Mesenchymal stem cell (in vitro differentiated cells and primary cell): ENCODE measurements at regions not wholly inside any gene's neighbourhood (a gene's known extent, or its start where the extent isn't known, plus 50 kb on each side); places are given as distances from the start of the nearest gene placed in this dataset.

Experiments
- DNase-seq: peaks from one replicate; pipeline ENCODE4 v3.0.0-alpha.2; 2013
- H2AFZ ChIP-seq: one replicate; pipeline ENCODE4 v1.6.1; 2013; ENCODE audit warnings: low read depth, mild to moderate bottlenecking, control low read depth, inconsistent platforms, low read length, moderate library complexity
- H2AK5ac ChIP-seq: 2 replicates; pipeline ENCODE4 v1.6.1; 2013; ENCODE audit warnings: low read length, moderate library complexity, mild to moderate bottlenecking, inconsistent platforms; ENCODE audit not compliant: severe bottlenecking
- H2BK120ac ChIP-seq: one replicate; pipeline ENCODE4 v1.6.1; 2013; ENCODE audit warnings: low read depth, mild to moderate bottlenecking, inconsistent platforms, low read length, moderate library complexity
- H2BK12ac ChIP-seq, 2 experiments: one replicate each; pipeline ENCODE4 v1.6.1; 2013; ENCODE audit warnings: inconsistent platforms in 2 of 2, low read length in 2 of 2, mild to moderate bottlenecking in 2 of 2, moderate library complexity in 2 of 2, control low read depth in 1 of 2
- H2BK15ac ChIP-seq: one replicate; pipeline ENCODE4 v1.6.1; 2013; ENCODE audit warnings: mild to moderate bottlenecking, low read depth, inconsistent platforms; ENCODE audit not compliant: poor library complexity, severe bottlenecking
- H2BK5ac ChIP-seq: 2 replicates; pipeline ENCODE4 v1.6.1; 2013; ENCODE audit warnings: low read depth, mild to moderate bottlenecking, low read length, control low read depth, inconsistent platforms; ENCODE audit not compliant: poor library complexity, severe bottlenecking
- H3K14ac ChIP-seq, 2 experiments: one replicate each; pipeline ENCODE4 v1.6.1; 2013; ENCODE audit warnings: inconsistent platforms in 2 of 2, low read length in 2 of 2, control low read depth in 1 of 2, mild to moderate bottlenecking in 1 of 2, moderate library complexity in 1 of 2
- H3K18ac ChIP-seq, 2 experiments: one replicate each; pipeline ENCODE4 v1.6.1; 2013; ENCODE audit warnings: inconsistent platforms in 2 of 2, low read length in 2 of 2, control low read depth in 1 of 2, low read depth in 1 of 2, mild to moderate bottlenecking in 1 of 2
- H3K23ac ChIP-seq, 2 experiments: one replicate each; pipeline ENCODE4 v1.6.1; 2013; ENCODE audit warnings: inconsistent platforms in 2 of 2, low read length in 2 of 2, mild to moderate bottlenecking in 2 of 2, moderate library complexity in 2 of 2, control low read depth in 1 of 2
- H3K27ac ChIP-seq: 2 replicates; pipeline ENCODE4 v1.5.1; 2013; ENCODE audit warnings: mild to moderate bottlenecking, moderate library complexity, low read length, control low read depth, inconsistent platforms; ENCODE audit not compliant: poor library complexity, severe bottlenecking
- H3K27me3 ChIP-seq, 2 experiments: 2 replicates each; pipeline versions ENCODE4 v1.6.1 to v1.7.0; 2013; ENCODE audit warnings: low read length in 2 of 2, mild to moderate bottlenecking in 2 of 2, moderate library complexity in 2 of 2, control low read depth in 1 of 2, inconsistent platforms in 1 of 2; ENCODE audit not compliant: control insufficient read depth in 1 of 2, insufficient read depth in 1 of 2
- H3K36me3 ChIP-seq, 2 experiments: 2 replicates each; pipeline versions ENCODE4 v1.6.1 to v1.7.0; 2013; ENCODE audit warnings: low read length in 2 of 2, control low read depth in 1 of 2, inconsistent platforms in 1 of 2, low read depth in 1 of 2, mild to moderate bottlenecking in 1 of 2; ENCODE audit not compliant: insufficient read depth in 2 of 2, control insufficient read depth in 1 of 2
- H3K4ac ChIP-seq, 2 experiments: one replicate each; pipeline ENCODE4 v1.6.1; 2013; ENCODE audit warnings: inconsistent platforms in 2 of 2, low read length in 2 of 2, mild to moderate bottlenecking in 2 of 2, moderate library complexity in 2 of 2, control low read depth in 1 of 2, low read depth in 1 of 2
- H3K4me1 ChIP-seq: 2 replicates; pipeline ENCODE4 v1.6.1; 2013; ENCODE audit warnings: low read depth, low read length, control low read depth; ENCODE audit not compliant: control insufficient read depth, insufficient read depth
- H3K4me2 ChIP-seq: 2 replicates; pipeline ENCODE4 v1.6.1; 2013; ENCODE audit warnings: low read length, mild to moderate bottlenecking, inconsistent platforms; ENCODE audit not compliant: poor library complexity, severe bottlenecking
- H3K4me3 ChIP-seq, 2 experiments: 2 replicates each; pipeline versions ENCODE4 v1.5.1 to v1.7.0; 2013; ENCODE audit warnings: low read length in 2 of 2, mild to moderate bottlenecking in 2 of 2, control low read depth in 1 of 2, low read depth in 1 of 2; ENCODE audit not compliant: insufficient read depth in 1 of 2
- H3K79me1 ChIP-seq: replicated peaks from 2 replicates; pipeline ENCODE4 v1.6.1; 2013; ENCODE audit warnings: mild to moderate bottlenecking, control low read depth, low read length, inconsistent platforms; ENCODE audit not compliant: poor library complexity, severe bottlenecking
- H3K9ac ChIP-seq: 2 replicates; pipeline ENCODE4 v1.7.0; 2013; ENCODE audit warnings: mild to moderate bottlenecking, low read length, moderate library complexity
- H3K9me3 ChIP-seq: 2 replicates; pipeline ENCODE4 v1.7.0; 2013; ENCODE audit warnings: mild to moderate bottlenecking, low read length; ENCODE audit not compliant: control insufficient read depth
- H4K8ac ChIP-seq: one replicate; pipeline ENCODE4 v1.6.1; 2013; ENCODE audit warnings: inconsistent platforms, mild to moderate bottlenecking, low read length, moderate library complexity
- H4K91ac ChIP-seq: one replicate; pipeline ENCODE4 v1.6.1; 2013; ENCODE audit warnings: mild to moderate bottlenecking, low read length, inconsistent platforms
- WGBS: methylation state at CpG from one replicate; pipeline ENCODE4 v1.1.7; 2013; ENCODE audit warnings: mixed read lengths; 5-methylcytosine and 5-hydroxymethylcytosine counted together

GRCh38 chr10:121340271-121340831 lies 257.9 kb downstream of the FGFR2 start:
- no peak overlapping the region for H2BK120ac ChIP-seq
- H2AFZ ChIP-seq, result no peak overlapping the region
- no peak overlapping the region for H3K27ac ChIP-seq
- H4K8ac ChIP-seq, result no peak overlapping the region
- H3K36me3 ChIP-seq, result no peaks in the 10 kb centered on the region
- no peaks in the 10 kb centered on the region for H3K79me1 ChIP-seq
- WGBS, result 22% methylated on average over 4 of the region's 7 CpGs
- H3K4ac ChIP-seq, result no peak overlapping the region
- H3K9me3 ChIP-seq, result peaks cover 8% of the 10 kb centered on the region
- no peak overlapping the region for H3K4me2 ChIP-seq
- H3K27me3 ChIP-seq, result no peaks in the 10 kb centered on the region
- no peak overlapping the region for H2AK5ac ChIP-seq
- no peak overlapping the region for H2BK5ac ChIP-seq
- no peak overlapping the region for H2BK12ac ChIP-seq
- H3K9ac ChIP-seq, result no peak overlapping the region
- no peak overlapping the region for H3K4me3 ChIP-seq
- H3K4me1 ChIP-seq, result no peaks in the 10 kb centered on the region
- H3K18ac ChIP-seq, result no peak overlapping the region
- H4K91ac ChIP-seq, result no peak overlapping the region
- H3K14ac ChIP-seq, result no peak overlapping the region
- H3K23ac ChIP-seq, result no peak overlapping the region
- no peak for DNase-seq
- no peak overlapping the region for H2BK15ac ChIP-seq

- no peak overlapping the region for H3K23ac ChIP-seq
- no peak overlapping the region for H4K8ac ChIP-seq
- no peaks in the 10 kb centered on the region for H3K79me1 ChIP-seq
- no peak overlapping the region for H2BK120ac ChIP-seq
- no peak overlapping the region for H3K14ac ChIP-seq
- H3K4me2 ChIP-seq, result no peak overlapping the region
- no peak overlapping the region for H3K4me3 ChIP-seq
- H3K9me3 ChIP-seq, result peaks cover 6% of the 10 kb centered on the region
- no peaks in the 10 kb centered on the region for H3K36me3 ChIP-seq
- no peaks in the 10 kb centered on the region for H3K27me3 ChIP-seq
- 89% methylated on average over 5 of the region's 5 CpGs for WGBS
- no peak overlapping the region for H4K91ac ChIP-seq
- no peak overlapping the region for H2BK15ac ChIP-seq
- no peak overlapping the region for H2AFZ ChIP-seq
- no peak overlapping the region for H3K27ac ChIP-seq
- no peak overlapping the region for H2AK5ac ChIP-seq
- H2BK12ac ChIP-seq, result no peak overlapping the region
- H2BK5ac ChIP-seq, result no peak overlapping the region
- H3K4ac ChIP-seq, result no peak overlapping the region
- no peak overlapping the region for H3K9ac ChIP-seq
- H3K4me1 ChIP-seq, result no peaks in the 10 kb centered on the region
- DNase-seq, result no peak
- no peak overlapping the region for H3K18ac ChIP-seq
Measured at GRCh38 chr10:121351540-121351939, 246.7 kb downstream of the FGFR2 start.

- H3K4ac ChIP-seq, result no peak overlapping the region
- H3K36me3 ChIP-seq, result no peaks in the 10 kb centered on the region
- no peaks in the 10 kb centered on the region for H3K4me1 ChIP-seq
- H3K9me3 ChIP-seq, result peaks cover 6% of the 10 kb centered on the region
- H2BK5ac ChIP-seq, result no peak overlapping the region
- H4K91ac ChIP-seq, result no peak overlapping the region
- no peak overlapping the region for H3K27ac ChIP-seq
- H3K4me2 ChIP-seq, result no peak overlapping the region
- H4K8ac ChIP-seq, result no peak overlapping the region
- no peak overlapping the region for H3K18ac ChIP-seq
- no peak overlapping the region for H2AFZ ChIP-seq
- H2BK15ac ChIP-seq, result no peak overlapping the region
- H3K79me1 ChIP-seq, result no peaks in the 10 kb centered on the region
- no peak overlapping the region for H2AK5ac ChIP-seq
- no peak overlapping the region for H2BK12ac ChIP-seq
- H3K9ac ChIP-seq, result no peak overlapping the region
- no peak for DNase-seq
- no peak overlapping the region for H3K4me3 ChIP-seq
- no peak overlapping the region for H3K23ac ChIP-seq
- no peak overlapping the region for H2BK120ac ChIP-seq
- WGBS, result 71% methylated on average over 6 of the region's 7 CpGs
- H3K27me3 ChIP-seq, result no peaks in the 10 kb centered on the region
- no peak overlapping the region for H3K14ac ChIP-seq
Measured at GRCh38 chr10:121352231-121352855, 245.9 kb downstream of the FGFR2 start.

GRCh38 chr10:121355161-121355560 lies 243.1 kb downstream of the FGFR2 start:
- no peak overlapping the region for H3K27ac ChIP-seq
- no peaks in the 10 kb centered on the region for H3K4me1 ChIP-seq

More at GRCh38 chr10:121355161-121355560, 243.1 kb downstream of the FGFR2 start:
- Histone ChIP-seq H2BK15ac (no peak overlapping the region), H2BK12ac (no peak overlapping the region), H3K9me3 (peaks cover 3% of the 10 kb centered on the region), H3K4me2 (no peak overlapping the region), H2AFZ (no peak overlapping the region), H3K4me3 (no peak overlapping the region), H4K8ac (no peak overlapping the region), H3K23ac (no peak overlapping the region), H2BK5ac (no peak overlapping the region), H3K18ac (no peak overlapping the region), H3K27me3 (no peaks in the 10 kb centered on the region), H2AK5ac (no peak overlapping the region), H3K14ac (no peak overlapping the region), H4K91ac (no peak overlapping the region), H3K79me1 (no peaks in the 10 kb centered on the region), H3K9ac (no peak overlapping the region), H2BK120ac (no peak overlapping the region), H3K4ac (no peak overlapping the region), H3K36me3 (no peaks in the 10 kb centered on the region)
- no peak for DNase-seq
- WGBS, result 73% methylated on average over 6 of the region's 6 CpGs
